GM18520 (cell line): ENCODE measurements at regions not wholly inside any gene's neighbourhood (a gene's known extent, or its start where the extent isn't known, plus 50 kb on each side); places are given as distances from the start of the nearest gene placed in this dataset.

Experiments
- ATAC-seq: cut with Tn5 transposase; IDR thresholded peaks from one replicate; pipeline ENCODE4 v1.9.1; 2021; ENCODE audit not compliant: unreplicated experiment

- no peak for ATAC-seq
Observed at GRCh38 chr1:67559222-67559700, 125.7 kb upstream of the GADD45A start.

- no peak for ATAC-seq
Observed at GRCh38 chr1:67560580-67561255, 124.3 kb upstream of the GADD45A start.

GRCh38 chr1:67561704-67562113 lies 123.3 kb upstream of the GADD45A start:
- peak; percentile 87 for ATAC-seq

- ATAC-seq: no peak
Observed at GRCh38 chr1:67563684-67564083, 121.3 kb upstream of the GADD45A start.

GRCh38 chr1:67564193-67564592 lies 120.8 kb upstream of the GADD45A start:
- no peak for ATAC-seq

- no peak for ATAC-seq
Observed at GRCh38 chr1:67566803-67567377, 118.1 kb upstream of the GADD45A start.

GRCh38 chr1:67570486-67571143 lies 114.4 kb upstream of the GADD45A start:
- ATAC-seq: no peak

- ATAC-seq: no peak
Observed at GRCh38 chr1:67571406-67571805, 113.6 kb upstream of the GADD45A start.

- no peak for ATAC-seq
Observed at GRCh38 chr1:67571901-67572593, 113.0 kb upstream of the GADD45A start.

- no peak for ATAC-seq
Observed at GRCh38 chr1:67572594-67573221, 112.3 kb upstream of the GADD45A start.

- no peak for ATAC-seq
Observed at GRCh38 chr1:67573311-67573872, 111.6 kb upstream of the GADD45A start.

- no peak for ATAC-seq
Observed at GRCh38 chr1:67574221-67574620, 110.8 kb upstream of the GADD45A start.

- no peak for ATAC-seq
Observed at GRCh38 chr1:67575861-67576260, 109.1 kb upstream of the GADD45A start.

- ATAC-seq: no peak
Observed at GRCh38 chr1:67576474-67576873, 108.5 kb upstream of the GADD45A start.

- no peak for ATAC-seq
Observed at GRCh38 chr1:67577646-67578045, 107.4 kb upstream of the GADD45A start.

GRCh38 chr1:67578397-67579020 lies 106.5 kb upstream of the GADD45A start:
- no peak for ATAC-seq

- no peak for ATAC-seq
Observed at GRCh38 chr1:67579623-67580394, 105.2 kb upstream of the GADD45A start.

GRCh38 chr1:67580691-67581403 lies 104.2 kb upstream of the GADD45A start:
- ATAC-seq: no peak
